ENCODE measurements at regions not wholly inside any gene's neighbourhood (a gene's known extent, or its start where the extent isn't known, plus 50 kb on each side); places are given as distances from the start of the nearest gene placed in this dataset.

DNA sequence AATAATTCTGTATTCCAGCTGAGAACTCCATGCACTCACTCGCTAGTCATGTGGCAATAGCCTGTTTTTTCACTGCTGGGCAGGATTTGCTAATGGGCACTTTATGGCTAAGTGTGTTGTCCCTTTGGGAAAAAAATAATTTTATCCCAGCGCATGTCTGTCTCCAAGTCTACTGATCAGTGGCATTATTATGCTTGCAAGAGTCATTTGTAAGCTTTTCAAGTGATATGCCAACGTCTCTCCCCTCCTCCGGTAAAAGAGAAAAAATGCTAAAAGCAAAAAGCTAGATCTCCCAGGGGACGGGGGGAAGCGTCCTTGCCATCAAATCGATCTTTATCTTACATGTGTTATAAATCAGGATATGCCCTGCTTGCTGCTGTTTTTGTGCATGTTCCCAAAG lies 407.7 kb downstream of the CDH26 start:
- Mint-ChIP-seq H3K4me3 (ENCODE audit: unreplicated experiment) (no peak overlapping the region), H3K36me3 (ENCODE audit: low read depth) (no peaks in the 10 kb centered on the region), H3K27me3 (ENCODE audit: low read depth) (no peaks in the 10 kb centered on the region), H3K4me1 (ENCODE audit: low read depth) (peaks cover 4% of the 10 kb centered on the region), H3K9me3 (ENCODE audit: low read depth) (peaks cover 21% of the 10 kb centered on the region), H3K27ac (ENCODE audit: unreplicated experiment) (no peak overlapping the region)
- DNase-seq (ENCODE audit: low spot score) = no peak
- TF ChIP-seq, protein P1, sequence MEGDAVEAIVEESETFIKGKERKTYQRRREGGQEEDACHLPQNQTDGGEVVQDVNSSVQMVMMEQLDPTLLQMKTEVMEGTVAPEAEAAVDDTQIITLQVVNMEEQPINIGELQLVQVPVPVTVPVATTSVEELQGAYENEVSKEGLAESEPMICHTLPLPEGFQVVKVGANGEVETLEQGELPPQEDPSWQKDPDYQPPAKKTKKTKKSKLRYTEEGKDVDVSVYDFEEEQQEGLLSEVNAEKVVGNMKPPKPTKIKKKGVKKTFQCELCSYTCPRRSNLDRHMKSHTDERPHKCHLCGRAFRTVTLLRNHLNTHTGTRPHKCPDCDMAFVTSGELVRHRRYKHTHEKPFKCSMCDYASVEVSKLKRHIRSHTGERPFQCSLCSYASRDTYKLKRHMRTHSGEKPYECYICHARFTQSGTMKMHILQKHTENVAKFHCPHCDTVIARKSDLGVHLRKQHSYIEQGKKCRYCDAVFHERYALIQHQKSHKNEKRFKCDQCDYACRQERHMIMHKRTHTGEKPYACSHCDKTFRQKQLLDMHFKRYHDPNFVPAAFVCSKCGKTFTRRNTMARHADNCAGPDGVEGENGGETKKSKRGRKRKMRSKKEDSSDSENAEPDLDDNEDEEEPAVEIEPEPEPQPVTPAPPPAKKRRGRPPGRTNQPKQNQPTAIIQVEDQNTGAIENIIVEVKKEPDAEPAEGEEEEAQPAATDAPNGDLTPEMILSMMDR (IDR thresholded peaks at IDR 0.05) = no peak

DNA sequence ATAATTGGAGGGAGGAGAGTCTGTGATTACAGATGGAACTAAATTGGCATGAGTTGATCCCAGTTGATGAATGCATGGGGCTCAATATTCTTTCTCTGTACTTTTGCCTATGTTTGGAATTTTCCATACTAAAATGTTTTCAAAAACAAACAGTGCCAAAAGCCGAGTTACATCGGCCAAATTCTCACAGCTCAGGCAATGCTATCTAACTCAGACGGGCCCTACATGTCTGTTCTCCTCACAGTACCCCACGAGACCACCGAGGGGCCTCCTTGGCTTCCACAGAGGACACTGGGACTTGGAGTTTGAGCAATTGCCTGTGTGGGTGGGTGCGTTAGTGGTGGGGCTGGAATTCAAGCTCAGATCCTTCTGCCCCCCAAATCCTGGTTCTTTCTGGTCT lies 413.2 kb downstream of the CDH26 start:
- no peaks in the 10 kb centered on the region for H3K4me1 Mint-ChIP-seq (ENCODE audit: low read depth)
- H3K9me3 Mint-ChIP-seq (ENCODE audit: low read depth) = peaks cover 24% of the 10 kb centered on the region
- H3K27ac Mint-ChIP-seq (ENCODE audit: unreplicated experiment) = no peak overlapping the region
- H3K4me3 Mint-ChIP-seq (ENCODE audit: unreplicated experiment) = no peak overlapping the region
- H3K27me3 Mint-ChIP-seq (ENCODE audit: low read depth) = no peaks in the 10 kb centered on the region
- TF ChIP-seq, protein P1 (IDR thresholded peaks at IDR 0.05) = no peak
- no peak for DNase-seq (ENCODE audit: low spot score)
- no peaks in the 10 kb centered on the region for H3K36me3 Mint-ChIP-seq (ENCODE audit: low read depth)

DNA sequence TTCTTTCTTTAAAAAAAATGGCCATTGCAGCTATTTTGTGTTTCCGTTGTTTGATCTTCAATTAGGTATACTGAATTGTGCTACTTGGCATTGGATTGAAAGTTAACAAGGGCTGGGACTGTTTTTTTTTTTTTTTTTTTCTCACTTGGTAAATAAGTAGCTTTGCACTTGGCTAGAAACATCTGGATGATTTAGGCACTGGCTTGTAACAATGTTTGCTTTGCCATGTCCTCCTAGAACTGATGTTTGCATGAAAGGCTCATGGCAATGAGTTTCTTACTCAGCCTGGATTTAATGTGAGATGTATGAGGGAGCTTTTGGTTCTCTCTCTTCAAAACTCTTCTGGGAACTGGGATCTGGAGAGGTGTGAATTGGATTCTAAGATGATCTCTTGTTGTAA lies 414.1 kb downstream of the CDH26 start:
- H3K4me3 Mint-ChIP-seq (ENCODE audit: unreplicated experiment) = no peak overlapping the region
- no peaks in the 10 kb centered on the region for H3K4me1 Mint-ChIP-seq (ENCODE audit: low read depth)
- no peak for DNase-seq (ENCODE audit: low spot score)
- no peaks in the 10 kb centered on the region for H3K36me3 Mint-ChIP-seq (ENCODE audit: low read depth)
- TF ChIP-seq, protein P1 (IDR thresholded peaks at IDR 0.05) = no peak
- H3K27me3 Mint-ChIP-seq (ENCODE audit: low read depth) = peaks cover 4% of the 10 kb centered on the region
- no peak overlapping the region for H3K27ac Mint-ChIP-seq (ENCODE audit: unreplicated experiment)
- H3K9me3 Mint-ChIP-seq (ENCODE audit: low read depth) = peaks cover 24% of the 10 kb centered on the region

DNA sequence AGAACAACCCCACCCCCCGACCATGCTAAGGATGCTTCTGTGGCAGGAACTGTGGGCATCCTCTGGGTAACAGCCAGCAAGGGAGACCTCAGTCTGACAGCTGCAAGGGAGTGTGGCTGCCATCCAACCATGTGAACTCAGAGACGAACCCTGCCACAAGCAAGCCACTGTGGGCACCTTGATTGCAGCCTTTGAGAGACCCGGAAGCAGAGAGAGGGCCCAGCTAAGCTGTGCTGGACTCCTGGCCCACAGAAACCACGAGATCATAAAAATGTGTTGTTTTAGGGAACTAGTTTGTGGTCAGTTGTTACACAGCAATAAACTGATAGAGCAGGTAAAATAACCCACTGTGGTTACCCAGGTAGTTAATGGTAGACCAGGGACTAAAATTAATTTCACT lies 414.6 kb downstream of the CDH26 start:
- Mint-ChIP-seq H3K4me1 (ENCODE audit: low read depth) (no peaks in the 10 kb centered on the region), H3K27ac (ENCODE audit: unreplicated experiment) (no peak overlapping the region), H3K4me3 (ENCODE audit: unreplicated experiment) (no peak overlapping the region), H3K36me3 (ENCODE audit: low read depth) (no peaks in the 10 kb centered on the region), H3K9me3 (ENCODE audit: low read depth) (peaks cover 24% of the 10 kb centered on the region), H3K27me3 (ENCODE audit: low read depth) (peaks cover 4% of the 10 kb centered on the region)
- no peak for DNase-seq (ENCODE audit: low spot score)
- TF ChIP-seq, protein P1 (IDR thresholded peaks at IDR 0.05) = no peak

DNA sequence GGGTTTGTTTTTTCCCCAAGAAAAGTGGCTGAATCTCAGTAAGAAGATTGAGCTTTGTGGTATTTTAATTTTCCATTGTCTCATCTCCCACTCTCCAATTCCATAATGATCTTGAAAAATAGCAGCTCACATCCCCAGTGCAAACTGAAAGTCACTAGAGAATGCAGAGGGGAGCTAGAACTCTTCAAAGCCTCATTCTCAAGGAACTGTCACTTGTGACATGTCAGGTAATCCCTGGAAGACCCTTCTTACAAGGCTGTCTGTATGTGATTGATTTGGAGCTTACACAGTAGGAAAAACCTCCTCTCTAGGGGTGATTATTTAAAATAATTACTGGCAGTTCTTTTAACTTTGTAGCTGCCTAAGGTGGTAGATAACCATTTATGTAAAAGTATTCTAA lies 420.4 kb downstream of the CDH26 start:
- Mint-ChIP-seq H3K27me3 (ENCODE audit: low read depth) (peaks cover 6% of the 10 kb centered on the region), H3K36me3 (ENCODE audit: low read depth) (no peaks in the 10 kb centered on the region), H3K4me3 (ENCODE audit: unreplicated experiment) (no peak overlapping the region), H3K27ac (ENCODE audit: unreplicated experiment) (no peak overlapping the region), H3K4me1 (ENCODE audit: low read depth) (peaks cover 5% of the 10 kb centered on the region), H3K9me3 (ENCODE audit: low read depth) (peaks cover 6% of the 10 kb centered on the region)
- no peak for DNase-seq (ENCODE audit: low spot score)
- TF ChIP-seq, protein P1 (IDR thresholded peaks at IDR 0.05) = no peak
